Psoas muscle (tissue), 7 donors: ENCODE measurements at regions not wholly inside any gene's neighbourhood (a gene's known extent, or its start where the extent isn't known, plus 50 kb on each side); places are given as distances from the start of the nearest gene placed in this dataset.

Source experiments
- ATAC-seq, 4 donors: fragments of 200-7000 bp; cut with Tn5 transposase; one replicate each; pipeline ENCODE4 v1.9.1; 2020; ENCODE audit warnings: moderate library complexity in 3 of 4, mild to moderate bottlenecking in 2 of 4
- DNase-seq, 2 donors: peaks; one replicate each; pipeline ENCODE4 v3.0.0-alpha.2; 2020
- H3K27ac ChIP-seq: fragments of 200-600 bp; one replicate; pipeline ENCODE4 v1.8.0; 2022
- H3K27me3 ChIP-seq, 3 donors: fragments of 200-600 bp in 1 of 3; one replicate each; pipeline versions ENCODE4 v1.6.1 to v1.8.0; 2013 to 2022; ENCODE audit warnings: low read length in 2 of 3, mild to moderate bottlenecking in 2 of 3, moderate library complexity in 1 of 3; ENCODE audit not compliant: insufficient read depth in 3 of 3
- H3K36me3 ChIP-seq, 2 donors: fragments of 200-600 bp in 1 of 2; one replicate each; pipeline versions ENCODE4 v1.6.1 to v1.8.0; 2013 to 2022; ENCODE audit warnings: low read depth in 1 of 2, mild to moderate bottlenecking in 1 of 2, moderate library complexity in 1 of 2; ENCODE audit not compliant: insufficient read depth in 1 of 2
- H3K4me1 ChIP-seq: fragments of 200-600 bp; one replicate; pipeline ENCODE4 v1.8.0; 2022
- H3K4me3 ChIP-seq: fragments of 200-600 bp; one replicate; pipeline ENCODE4 v1.8.0; 2022; ENCODE audit warnings: mild to moderate bottlenecking
- H3K9me3 ChIP-seq: fragments of 200-600 bp; one replicate; pipeline ENCODE4 v1.8.0; 2022
- WGBS, 3 donors: extraction: QIAGEN DNeasy Blood & Tissue Kit; methylation state at CpG; one replicate each; pipeline versions ENCODE4 v1.1.6 to v1.1.7; 2013; 5-methylcytosine and 5-hydroxymethylcytosine counted together
- intact Hi-C, 2 donors: fragments of 100-400 bp; cut with DNase I; formaldehyde crosslinking; loops; one replicate each; pipeline versions ENCODE4 v1.11.0 to v1.14.2; 2022
- TF ChIP-seq, protein P1 (sequence below): fragments of 200-600 bp; IDR thresholded peaks from one replicate; pipeline ENCODE4 v1.8.0; 2022; ENCODE audit warnings: antibody characterized with exemption
- donor health status: healthy with polysubstance abuse.
- donor health status: DM: no; HTN: no; CAD: no; lungs with moderate emphysema.
- donor health status: Bipolar disorder and iron deficiency.
- donor health status: healthy.
- donor health status: DM: yes; HTN: yes; CAD: no.
- donor health status: DM: no; HTN: no; CAD: no.
- donor health status: DM: yes; HTN: yes; CAD: no.

DNA sequence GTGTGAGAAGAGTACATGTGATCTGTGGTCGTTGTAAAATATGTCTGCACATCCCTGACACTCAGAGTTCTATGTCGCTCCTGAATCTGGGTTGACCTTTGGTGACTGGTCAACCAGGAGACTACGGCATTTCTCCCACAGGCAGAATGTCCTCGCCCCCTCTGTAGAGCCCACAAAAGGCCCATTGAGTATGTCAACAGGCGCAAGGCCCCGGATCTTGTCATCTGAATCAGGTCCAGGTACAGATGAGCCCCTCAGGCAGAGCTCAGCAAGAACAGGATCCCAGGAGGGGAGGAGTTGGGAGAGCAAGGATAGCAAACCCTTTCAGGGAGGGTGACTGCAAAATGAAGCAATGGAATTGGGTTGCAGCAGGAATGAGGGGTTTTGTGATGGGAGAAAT lies 126.5 kb downstream of the MATN1 start:
- TF ChIP-seq, protein P1, sequence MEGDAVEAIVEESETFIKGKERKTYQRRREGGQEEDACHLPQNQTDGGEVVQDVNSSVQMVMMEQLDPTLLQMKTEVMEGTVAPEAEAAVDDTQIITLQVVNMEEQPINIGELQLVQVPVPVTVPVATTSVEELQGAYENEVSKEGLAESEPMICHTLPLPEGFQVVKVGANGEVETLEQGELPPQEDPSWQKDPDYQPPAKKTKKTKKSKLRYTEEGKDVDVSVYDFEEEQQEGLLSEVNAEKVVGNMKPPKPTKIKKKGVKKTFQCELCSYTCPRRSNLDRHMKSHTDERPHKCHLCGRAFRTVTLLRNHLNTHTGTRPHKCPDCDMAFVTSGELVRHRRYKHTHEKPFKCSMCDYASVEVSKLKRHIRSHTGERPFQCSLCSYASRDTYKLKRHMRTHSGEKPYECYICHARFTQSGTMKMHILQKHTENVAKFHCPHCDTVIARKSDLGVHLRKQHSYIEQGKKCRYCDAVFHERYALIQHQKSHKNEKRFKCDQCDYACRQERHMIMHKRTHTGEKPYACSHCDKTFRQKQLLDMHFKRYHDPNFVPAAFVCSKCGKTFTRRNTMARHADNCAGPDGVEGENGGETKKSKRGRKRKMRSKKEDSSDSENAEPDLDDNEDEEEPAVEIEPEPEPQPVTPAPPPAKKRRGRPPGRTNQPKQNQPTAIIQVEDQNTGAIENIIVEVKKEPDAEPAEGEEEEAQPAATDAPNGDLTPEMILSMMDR: no peak
- Histone ChIP-seq H3K9me3 (no peaks in the 10 kb centered on the region), H3K27me3 (peaks cover 0 to 3% (median 2%) of the 10 kb centered on the region in 3 donors), H3K27ac (no peak overlapping the region), H3K4me3 (no peak overlapping the region), H3K36me3 (no peaks in the 10 kb centered on the region), H3K4me1 (no peaks in the 10 kb centered on the region)
- ATAC-seq (no peak), DNase-seq (no peak)
- intact Hi-C loops: no loop called here
- WGBS, 3 donors: 78 to 79% (median 78%) methylated on average over 6 of the region's 6 CpGs

DNA sequence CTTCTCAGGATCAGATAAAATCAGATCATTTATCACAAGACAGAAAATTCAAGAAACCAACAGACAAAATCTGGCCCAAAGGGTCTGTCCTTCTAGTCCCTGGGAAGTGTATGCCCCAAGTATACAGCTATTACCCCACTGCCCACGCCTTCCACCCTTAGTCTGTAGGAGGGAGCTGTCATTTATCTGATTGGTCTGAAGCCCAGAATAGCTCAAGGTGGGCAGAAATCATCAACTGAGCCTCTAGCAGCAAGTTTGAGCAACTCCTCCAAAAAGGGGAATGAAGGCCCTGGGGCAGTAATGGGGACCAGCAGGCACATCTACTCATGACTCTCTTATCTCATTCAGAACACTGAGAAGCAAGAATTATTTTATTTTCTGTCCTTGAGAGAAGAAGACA lies 126.9 kb downstream of the MATN1 start:
- no peak for ATAC-seq
- WGBS, 3 donors: 65 to 92% (median 83%) methylated on average over 1 of the region's 1 CpG
- intact Hi-C loops: no loop called here
- peaks cover 0 to 3% (median 2%) of the 10 kb centered on the region in 3 donors for H3K27me3 ChIP-seq
- H3K36me3 ChIP-seq: no peaks in the 10 kb centered on the region
- H3K4me3 ChIP-seq: no peak overlapping the region
- no peaks in the 10 kb centered on the region for H3K9me3 ChIP-seq
- DNase-seq: no peak
- H3K27ac ChIP-seq: no peak overlapping the region
- no peaks in the 10 kb centered on the region for H3K4me1 ChIP-seq
- TF ChIP-seq, protein P1: no peak

DNA sequence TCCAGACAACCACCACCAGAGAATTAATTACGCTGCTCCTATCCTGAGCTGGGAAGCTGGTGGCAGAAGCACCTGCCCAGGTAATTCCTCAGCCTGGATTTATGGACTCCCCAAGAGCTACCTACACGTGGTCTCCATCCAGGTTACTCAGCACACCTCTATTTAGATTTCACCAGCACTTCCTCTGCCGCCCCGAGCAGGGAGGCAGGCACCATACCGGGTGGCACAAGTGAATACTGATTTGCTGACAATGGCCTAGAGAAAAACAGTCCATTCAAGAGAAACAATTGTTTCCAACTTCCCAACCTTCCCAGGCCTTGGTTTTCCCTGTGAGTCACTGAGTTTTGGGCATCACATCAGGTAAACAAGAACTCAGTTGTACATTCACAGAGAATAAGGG lies 134.3 kb downstream of the MATN1 start:
- Histone ChIP-seq H3K4me3 (no peak overlapping the region), H3K36me3 (no peaks in the 10 kb centered on the region), H3K9me3 (no peaks in the 10 kb centered on the region), H3K27ac (no peak overlapping the region), H3K27me3 (no peaks in the 10 kb centered on the region), H3K4me1 (no peaks in the 10 kb centered on the region)
- DNase-seq (no peak), ATAC-seq (no peak)
- 62 to 77% (median 72%) methylated on average over 5 of the region's 5 CpGs for WGBS, 3 donors
- TF ChIP-seq, protein P1: no peak
- intact Hi-C loops: no loop called here

DNA sequence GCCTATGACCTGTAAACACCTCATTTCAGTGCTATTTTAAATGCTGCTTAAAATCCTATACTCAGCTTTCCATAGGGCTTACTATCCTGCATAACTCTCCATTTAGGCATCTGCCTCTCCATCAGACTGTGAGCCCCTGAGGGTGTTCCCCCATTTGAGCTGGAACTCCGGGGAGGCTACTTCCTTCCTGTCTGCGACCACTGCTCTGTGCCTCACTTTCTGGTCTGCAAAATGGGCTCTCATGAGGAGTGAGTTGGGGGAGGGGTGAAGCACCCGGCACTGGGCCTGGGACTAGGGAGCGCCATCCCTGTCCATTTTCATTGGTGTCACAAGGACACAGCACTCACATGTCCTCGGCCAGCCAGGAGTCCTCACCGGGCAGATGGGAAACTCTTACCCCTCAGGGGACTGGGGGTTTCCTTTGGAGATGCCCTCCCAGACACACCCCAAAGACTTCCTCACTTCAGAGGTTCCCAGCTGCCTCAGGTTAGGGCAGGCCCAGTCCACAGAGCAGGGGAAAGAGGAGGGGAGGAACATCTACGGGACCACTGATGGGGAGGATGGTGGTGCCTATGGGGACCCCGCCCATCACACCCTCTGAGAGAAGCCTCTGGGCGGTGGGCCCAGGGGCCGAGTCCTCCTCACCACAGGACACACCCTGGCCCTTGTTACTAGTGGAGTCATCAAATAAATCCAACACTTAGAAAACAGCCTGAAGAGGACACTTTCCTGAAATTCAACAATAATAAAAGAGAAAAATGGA lies 134.9 kb downstream of the MATN1 start:
- H3K4me3 ChIP-seq: no peak overlapping the region
- WGBS, 3 donors: 77 to 81% (median 79%) methylated on average over 10 of the region's 10 CpGs
- TF ChIP-seq, protein P1: no peak
- ATAC-seq (no peak), DNase-seq (no peak)
- H3K27ac ChIP-seq: no peak overlapping the region
- no peaks in the 10 kb centered on the region for H3K4me1 ChIP-seq
- no peaks in the 10 kb centered on the region for H3K36me3 ChIP-seq
- intact Hi-C loops: no loop called here
- no peaks in the 10 kb centered on the region for H3K9me3 ChIP-seq
- H3K27me3 ChIP-seq: no peaks in the 10 kb centered on the region

DNA sequence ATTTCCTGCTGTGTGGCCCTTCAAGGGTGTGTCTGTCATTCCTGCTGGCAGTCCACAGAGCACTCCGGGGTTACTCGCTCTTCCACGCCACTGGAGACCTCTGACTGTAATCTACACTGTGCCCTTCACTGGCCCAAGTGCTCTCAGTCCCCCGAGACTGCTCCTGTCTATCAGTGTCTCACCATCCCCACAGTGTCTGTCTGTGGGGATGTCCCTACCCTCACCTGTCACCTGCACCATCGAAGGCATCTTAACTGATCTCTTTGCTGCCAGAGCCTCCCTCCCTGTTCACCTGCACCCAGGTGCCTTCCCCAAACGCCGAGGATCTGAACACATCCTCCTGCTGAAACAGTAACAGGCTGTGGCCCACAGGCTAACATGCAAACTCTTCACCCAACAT lies 136.7 kb downstream of the MATN1 start:
- Histone ChIP-seq H3K4me3 (no peak overlapping the region), H3K9me3 (peaks cover 3% of the 10 kb centered on the region), H3K4me1 (no peaks in the 10 kb centered on the region), H3K27ac (no peak overlapping the region), H3K36me3 (no peaks in the 10 kb centered on the region), H3K27me3 (no peaks in the 10 kb centered on the region)
- TF ChIP-seq, protein P1: no peak
- DNase-seq (no peak), ATAC-seq (no peak)
- WGBS, 3 donors: 61 to 70% (median 70%) methylated on average over 7 of the region's 7 CpGs
- intact Hi-C loops: no loop called here
